ENCODE measurements at regions not wholly inside any gene's neighbourhood (a gene's known extent, or its start where the extent isn't known, plus 50 kb on each side); places are given as distances from the start of the nearest gene placed in this dataset.

GRCh38 chr9:118187408-118187807 lies 483.2 kb downstream of the TLR4 start:
- no peak for DNase-seq (ENCODE audit: low read depth)

GRCh38 chr9:118189615-118190014 lies 485.4 kb downstream of the TLR4 start:
- DNase-seq (ENCODE audit: low read depth), result no peak

- DNase-seq (ENCODE audit: low read depth), result no peak
These were observed 488.6 kb downstream of the TLR4 start for GRCh38 chr9:118192807-118193206.

GRCh38 chr9:118209343-118209742 lies 505.1 kb downstream of the TLR4 start:
- no peak for DNase-seq (ENCODE audit: low read depth)

- no peak for DNase-seq (ENCODE audit: low read depth)
These were observed 511.3 kb downstream of the TLR4 start for GRCh38 chr9:118215549-118215948.

- no peak for DNase-seq (ENCODE audit: low read depth)
These were observed 518.2 kb downstream of the TLR4 start for GRCh38 chr9:118222375-118222774.

- no peak for DNase-seq (ENCODE audit: low read depth)
These were observed 518.9 kb downstream of the TLR4 start for GRCh38 chr9:118223111-118223510.

- DNase-seq (ENCODE audit: low read depth), result no peak
These were observed 526.1 kb downstream of the TLR4 start for GRCh38 chr9:118230329-118230728.

- DNase-seq (ENCODE audit: low read depth), result no peak
These were observed 532.4 kb downstream of the TLR4 start for GRCh38 chr9:118236625-118237024.

- DNase-seq (ENCODE audit: low read depth), result no peak
These were observed 533.9 kb downstream of the TLR4 start for GRCh38 chr9:118238139-118238538.

- DNase-seq (ENCODE audit: low read depth), result no peak
These were observed 547.8 kb downstream of the TLR4 start for GRCh38 chr9:118252027-118252426.

GRCh38 chr9:118262191-118262590 lies 558.0 kb downstream of the TLR4 start:
- DNase-seq (ENCODE audit: low read depth), result no peak

- no peak for DNase-seq (ENCODE audit: low read depth)
These were observed 559.7 kb downstream of the TLR4 start for GRCh38 chr9:118263949-118264348.

GRCh38 chr9:118268046-118268445 lies 563.8 kb downstream of the TLR4 start:
- DNase-seq (ENCODE audit: low read depth), result no peak

GRCh38 chr9:118269623-118270022 lies 565.4 kb downstream of the TLR4 start:
- no peak for DNase-seq (ENCODE audit: low read depth)

GRCh38 chr9:118271331-118271730 lies 567.1 kb downstream of the TLR4 start:
- no peak for DNase-seq (ENCODE audit: low read depth)

GRCh38 chr9:118271936-118272335 lies 567.7 kb downstream of the TLR4 start:
- no peak for DNase-seq (ENCODE audit: low read depth)

GRCh38 chr9:118273048-118273447 lies 568.8 kb downstream of the TLR4 start:
- no peak for DNase-seq (ENCODE audit: low read depth)

GRCh38 chr9:118276784-118277183 lies 572.6 kb downstream of the TLR4 start:
- DNase-seq (ENCODE audit: low read depth), result no peak

- DNase-seq (ENCODE audit: low read depth), result no peak
These were observed 577.6 kb downstream of the TLR4 start for GRCh38 chr9:118281772-118282171.

- DNase-seq (ENCODE audit: low read depth), result no peak
These were observed 579.3 kb downstream of the TLR4 start for GRCh38 chr9:118283488-118283887.

- no peak for DNase-seq (ENCODE audit: low read depth)
These were observed 585.9 kb downstream of the TLR4 start for GRCh38 chr9:118290116-118290515.

- DNase-seq (ENCODE audit: low read depth), result no peak
These were observed 591.2 kb downstream of the TLR4 start for GRCh38 chr9:118295413-118295812.

- no peak for DNase-seq (ENCODE audit: low read depth)
These were observed 598.5 kb downstream of the TLR4 start for GRCh38 chr9:118302721-118303120.

GRCh38 chr9:118303216-118303615 lies 599.0 kb downstream of the TLR4 start:
- DNase-seq (ENCODE audit: low read depth), result no peak
